Astrocyte of the spinal cord (primary cell): ENCODE measurements at regions not wholly inside any gene's neighbourhood (a gene's known extent, or its start where the extent isn't known, plus 50 kb on each side); places are given as distances from the start of the nearest gene placed in this dataset.

ENCODE experiments used
- DNase-seq: peaks from one replicate; pipeline ENCODE4 v3.0.0; 2011; ENCODE audit warnings: low read depth, low spot score
- H3K4me3 ChIP-seq: 2 replicates; pipeline ENCODE4 v1.5.1; 2011; ENCODE audit warnings: low read depth, mild to moderate bottlenecking, low read length, moderate library complexity
- CTCF ChIP-seq: IDR thresholded peaks from 2 replicates; pipeline ENCODE4 v1.5.1; 2012; ENCODE audit warnings: low read depth, mild to moderate bottlenecking, low read length, inconsistent platforms
- in situ Hi-C: cut with HindIII; loops from 2 replicates; pipeline ENCODE4 v1.10.0; 2017; ENCODE audit warnings: low sequenced_read_pairs

GRCh38 chr9:7858166-7858565, 58.6 kb upstream of the DMAC1 start:
- in situ Hi-C loops: no loop called here
- no peak for TF ChIP-seq CTCF
- DNase-seq: no peak
- no peak overlapping the region for H3K4me3 ChIP-seq

- in situ Hi-C loops: no loop called here
- no peak for TF ChIP-seq CTCF
- no peak overlapping the region for H3K4me3 ChIP-seq
- DNase-seq: no peak
These were observed 55.2 kb upstream of the DMAC1 start for GRCh38 chr9:7854763-7855162.
